Loucy (cell line): ENCODE measurements at regions not wholly inside any gene's neighbourhood (a gene's known extent, or its start where the extent isn't known, plus 50 kb on each side); places are given as distances from the start of the nearest gene placed in this dataset.

Source experiments
- CTCF ChIP-seq: fragments of 200-600 bp; sonication (generic); conservative IDR thresholded peaks from 2 replicates; pipeline ENCODE4 v1.5.1; 2014; ENCODE audit warnings: mild to moderate bottlenecking, antibody characterized with exemption, low read length
- EZH2phosphoT487 ChIP-seq: fragments of 200-600 bp; IDR thresholded peaks from 2 replicates; pipeline ENCODE4 v1.6.1; 2018; ENCODE audit warnings: antibody characterized with exemption, mild to moderate bottlenecking, moderate library complexity, borderline replicate concordance

GRCh38 chr2:158907926-158908456 is 60.4 kb upstream of the TANC1 start:
- TF ChIP-seq CTCF, result no peak
- TF ChIP-seq EZH2phosphoT487, result no peak
